GM18867 (cell line): ENCODE measurements at regions not wholly inside any gene's neighbourhood (a gene's known extent, or its start where the extent isn't known, plus 50 kb on each side); places are given as distances from the start of the nearest gene placed in this dataset.

Source experiments
- ATAC-seq: cut with Tn5 transposase; IDR thresholded peaks from one replicate; pipeline ENCODE4 v1.9.1; 2021; ENCODE audit warnings: mild to moderate bottlenecking, moderate library complexity; ENCODE audit not compliant: unreplicated experiment

DNA sequence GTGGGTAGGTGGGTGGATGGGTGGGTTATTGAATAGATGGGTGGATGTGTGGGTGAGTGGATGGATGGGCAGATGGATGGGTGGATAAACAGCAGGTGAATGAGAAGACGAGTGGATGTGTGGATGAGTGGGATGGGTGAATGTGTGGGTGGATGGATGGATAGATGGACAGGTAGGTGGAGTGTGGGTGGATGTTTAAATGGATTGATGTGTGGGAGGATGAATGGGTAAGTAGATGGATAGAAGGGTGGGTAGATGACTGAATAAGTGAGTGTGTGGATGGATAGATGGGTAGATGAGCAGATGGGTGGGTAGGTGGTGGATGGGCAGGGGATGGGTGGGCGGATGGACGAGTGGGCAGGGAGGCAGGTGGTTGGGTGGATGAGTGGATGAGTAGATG is 397.6 kb upstream of the IRX4 start:
- ATAC-seq, result no peak

DNA sequence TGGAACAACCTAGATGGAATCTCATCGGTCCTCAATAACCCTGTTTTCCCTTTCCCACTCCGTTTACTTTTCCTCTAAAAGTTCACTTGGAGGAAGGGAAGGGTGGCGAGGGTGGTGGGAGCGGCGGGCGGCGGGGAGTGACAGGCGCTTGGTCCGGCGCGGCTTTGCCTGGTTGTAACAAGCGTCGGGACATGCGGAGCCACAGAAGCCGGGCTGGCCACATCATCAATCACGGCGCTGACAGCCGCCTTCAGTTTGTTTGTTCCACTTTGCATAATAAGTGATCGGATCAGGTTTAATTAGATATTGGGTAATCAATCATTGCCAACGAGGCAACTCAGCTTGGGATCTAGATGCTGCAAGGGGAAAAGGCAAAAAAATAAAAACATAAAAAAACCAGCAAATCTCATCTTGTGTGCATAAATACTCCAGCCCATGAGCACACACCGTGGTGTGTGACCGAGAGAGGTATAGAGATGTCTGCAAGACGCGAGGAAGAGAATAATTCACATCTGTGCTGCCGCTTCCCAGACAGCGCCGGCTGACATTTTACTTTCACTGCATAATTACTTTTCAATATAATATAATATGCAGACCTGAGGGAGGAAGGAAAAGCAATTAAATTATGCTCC is 396.2 kb upstream of the IRX4 start:
- ATAC-seq, result no peak

DNA sequence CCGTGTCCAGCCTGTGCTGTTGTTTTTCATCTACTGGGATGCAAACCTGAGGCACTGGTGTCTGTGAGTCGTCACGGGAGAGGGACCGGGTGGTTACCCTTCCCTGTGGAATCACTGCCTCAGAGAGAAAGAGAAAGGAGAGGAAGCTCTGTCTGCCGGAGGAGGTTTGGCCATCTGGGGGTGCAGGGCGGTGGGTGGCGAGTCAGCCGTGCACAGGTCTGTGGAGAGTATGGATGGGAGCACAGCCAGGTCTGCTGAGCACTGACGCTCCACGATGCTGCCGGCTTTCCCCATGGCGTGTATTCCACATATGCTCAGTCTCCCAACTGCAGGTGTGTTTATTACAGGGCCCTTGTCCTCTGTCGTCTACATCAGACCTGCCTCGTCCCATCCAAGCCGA is 395.2 kb upstream of the IRX4 start:
- no peak for ATAC-seq

DNA sequence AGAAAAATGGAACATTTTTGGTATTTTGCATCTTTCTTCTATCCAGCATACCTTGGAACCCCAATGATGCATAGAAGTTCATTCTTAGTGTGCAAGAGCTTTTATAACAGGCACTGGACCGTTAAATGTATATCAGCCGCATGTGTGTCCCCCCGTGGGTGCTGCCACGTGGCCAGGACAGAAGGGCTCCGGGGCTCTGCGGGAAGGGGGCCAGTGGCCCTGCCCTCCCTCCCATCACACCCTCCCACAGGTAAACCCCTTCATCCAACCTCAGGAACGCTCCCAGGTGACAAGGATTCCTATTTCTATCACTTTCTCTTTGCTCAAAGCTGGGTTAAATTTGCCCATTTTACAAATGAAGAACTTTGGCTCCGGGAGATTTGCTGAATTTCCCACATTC is 393.4 kb upstream of the IRX4 start:
- ATAC-seq, result no peak

DNA sequence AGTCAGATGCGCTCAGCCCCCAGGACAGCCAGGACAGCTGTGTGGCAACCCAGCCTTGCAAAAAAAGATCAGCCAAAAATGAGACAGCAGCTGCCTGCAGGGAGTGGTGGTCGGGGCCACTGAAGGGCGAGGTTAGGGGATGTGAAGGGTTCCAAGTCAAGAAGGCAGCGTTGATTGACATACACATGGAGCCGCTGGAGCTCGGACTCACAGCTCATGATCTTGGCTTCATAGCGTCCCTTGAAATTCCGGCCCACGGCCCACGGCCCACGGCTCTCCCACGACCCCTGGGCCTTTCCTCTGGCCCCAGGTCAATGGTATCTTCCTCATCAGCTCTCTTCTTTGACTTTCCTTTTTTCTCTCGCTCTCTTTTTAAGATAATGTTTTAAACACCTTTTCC is 390.0 kb upstream of the IRX4 start:
- ATAC-seq, result no peak

DNA sequence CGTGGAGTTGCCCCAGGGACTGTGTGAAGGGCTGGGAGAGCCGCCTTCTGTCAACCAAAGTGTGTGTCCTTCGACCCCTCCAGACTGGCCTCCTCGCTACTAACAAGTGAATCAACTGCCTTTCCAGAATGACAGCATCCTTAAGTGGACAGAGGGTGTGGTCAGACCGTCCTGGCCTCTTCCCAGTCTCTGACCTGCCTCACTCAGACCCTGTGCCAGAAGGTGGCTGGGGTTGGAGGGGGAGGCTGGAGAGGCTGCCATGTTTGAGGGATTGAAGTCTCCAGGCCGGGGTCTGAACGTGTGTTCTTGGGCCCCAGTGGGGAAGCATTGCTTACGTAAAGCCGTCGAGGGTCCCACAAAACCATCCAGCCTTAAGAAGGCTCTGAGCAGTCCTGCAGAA is 389.3 kb upstream of the IRX4 start:
- no peak for ATAC-seq

DNA sequence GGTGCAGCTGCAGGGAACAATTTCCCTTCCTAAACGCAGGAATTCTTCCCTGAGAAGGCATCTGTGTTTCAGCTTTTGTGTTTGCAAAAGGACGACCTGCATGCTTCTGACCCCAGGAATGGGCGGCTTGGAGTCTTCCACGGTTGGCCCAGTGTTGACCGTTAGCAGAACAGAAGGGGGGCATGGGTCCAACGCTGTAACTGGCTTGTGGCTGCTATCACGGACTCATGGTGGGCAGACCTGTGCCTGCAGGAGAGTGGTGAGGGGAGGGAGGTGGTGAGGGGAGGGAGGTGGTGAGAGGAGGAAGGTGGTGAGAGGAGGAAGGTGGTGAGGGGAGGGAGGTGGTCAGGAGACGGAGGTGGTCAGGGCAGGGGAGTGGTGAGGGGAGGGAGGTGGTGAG is 388.6 kb upstream of the IRX4 start:
- no peak for ATAC-seq

DNA sequence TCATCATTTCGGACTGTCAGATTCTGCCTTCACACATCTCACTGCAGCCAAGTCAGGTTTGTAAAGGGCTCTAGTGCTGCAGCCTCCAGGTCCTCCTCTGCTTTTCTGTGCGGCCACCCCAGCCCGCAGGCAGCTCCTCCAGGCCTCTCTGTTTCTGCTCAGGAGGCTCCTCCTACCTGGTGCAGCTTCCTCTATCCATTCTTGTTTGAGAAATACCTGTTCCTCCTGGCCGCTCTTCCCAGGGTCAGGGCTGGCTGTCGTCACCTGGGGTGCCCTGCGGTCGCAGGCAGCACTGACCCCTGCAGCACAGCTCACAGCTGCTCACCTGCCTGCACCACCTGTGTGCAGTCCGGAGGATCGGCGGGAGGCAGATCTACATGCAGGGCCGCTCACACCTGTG is 387.7 kb upstream of the IRX4 start:
- ATAC-seq, result no peak

DNA sequence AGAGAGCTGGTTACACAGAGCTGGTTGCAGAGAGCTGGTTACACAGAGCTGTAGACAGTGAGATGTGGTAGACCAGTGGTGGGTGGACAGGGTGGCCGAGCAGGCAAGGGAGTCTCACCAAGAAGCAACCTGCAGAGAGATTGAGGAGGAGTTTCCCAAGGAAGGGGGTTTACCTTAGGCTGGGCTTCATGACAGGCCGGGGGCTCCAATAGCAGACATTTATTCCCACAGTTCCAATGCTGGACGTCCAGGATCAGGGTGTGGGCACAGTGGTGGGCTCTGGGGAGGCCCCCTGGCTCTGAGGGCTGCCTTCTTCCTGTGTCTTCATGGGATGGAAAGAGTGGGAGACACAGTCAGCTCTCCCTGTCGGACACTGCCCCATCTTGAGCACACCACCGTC is 386.9 kb upstream of the IRX4 start:
- no peak for ATAC-seq

DNA sequence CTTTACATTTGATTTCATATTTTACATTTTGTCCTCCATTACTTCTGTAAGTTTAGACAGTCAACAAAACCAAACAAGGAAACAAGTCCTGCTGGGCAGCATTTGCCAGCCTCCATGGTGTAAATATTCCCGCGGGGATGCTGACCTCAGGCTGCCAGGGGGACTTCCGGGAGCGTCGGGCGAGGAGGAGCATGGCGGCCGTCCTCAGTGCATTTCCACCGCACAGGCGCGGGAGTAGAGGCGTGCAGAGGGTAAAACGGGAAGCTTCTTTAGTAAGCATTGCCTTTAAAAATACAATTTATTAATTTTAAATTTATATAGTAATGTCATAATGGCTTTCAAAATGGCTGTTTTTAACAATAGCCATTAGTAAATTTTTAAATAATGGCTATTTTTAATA is 385.3 kb upstream of the IRX4 start:
- ATAC-seq, result no peak

DNA sequence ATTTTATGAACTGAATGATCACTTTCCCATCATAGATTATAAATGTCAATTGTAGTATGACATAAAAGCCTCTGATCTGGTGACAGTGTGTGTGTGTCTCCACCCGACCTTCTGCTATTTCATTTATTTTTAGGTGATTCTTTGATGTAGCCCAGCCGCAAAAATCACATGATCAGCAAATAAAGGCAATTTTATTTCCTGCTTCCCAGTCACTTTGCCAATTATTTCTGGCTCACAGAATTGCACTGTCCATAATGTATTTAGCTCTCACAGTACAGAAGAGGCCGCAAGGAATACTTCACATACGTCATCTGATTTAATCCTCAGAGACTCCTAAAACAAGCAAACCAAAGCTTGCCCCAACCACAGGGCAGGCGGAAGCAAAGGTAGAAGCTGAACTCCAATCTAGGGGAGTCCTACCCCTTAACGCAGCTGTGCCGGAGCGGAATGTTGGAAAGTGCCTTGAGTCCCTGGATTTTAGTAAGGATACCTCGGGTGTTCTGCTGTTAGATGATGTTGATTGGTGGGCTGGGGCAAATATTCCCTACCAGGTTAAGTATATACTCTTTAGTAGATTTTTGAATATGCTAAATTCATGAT is 384.0 kb upstream of the IRX4 start:
- ATAC-seq, result no peak

DNA sequence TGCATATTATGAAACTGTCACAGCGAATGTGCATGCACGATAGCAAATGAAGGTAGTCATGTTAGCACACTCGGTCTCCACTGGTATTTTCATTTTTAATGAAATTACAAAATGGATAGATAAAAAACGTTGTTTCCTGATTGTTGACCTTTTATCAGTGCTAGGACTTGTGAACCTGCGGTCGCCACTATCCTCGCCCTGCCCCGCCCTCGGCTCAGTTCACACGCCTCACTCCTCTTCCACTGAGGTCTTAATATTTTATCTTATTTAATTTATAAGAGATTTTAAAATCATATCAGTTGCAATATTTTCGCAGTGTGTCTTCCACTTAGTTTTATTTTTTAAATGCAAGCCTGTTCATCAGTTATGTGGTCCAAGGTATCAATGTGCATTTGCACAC is 382.6 kb upstream of the IRX4 start:
- no peak for ATAC-seq

DNA sequence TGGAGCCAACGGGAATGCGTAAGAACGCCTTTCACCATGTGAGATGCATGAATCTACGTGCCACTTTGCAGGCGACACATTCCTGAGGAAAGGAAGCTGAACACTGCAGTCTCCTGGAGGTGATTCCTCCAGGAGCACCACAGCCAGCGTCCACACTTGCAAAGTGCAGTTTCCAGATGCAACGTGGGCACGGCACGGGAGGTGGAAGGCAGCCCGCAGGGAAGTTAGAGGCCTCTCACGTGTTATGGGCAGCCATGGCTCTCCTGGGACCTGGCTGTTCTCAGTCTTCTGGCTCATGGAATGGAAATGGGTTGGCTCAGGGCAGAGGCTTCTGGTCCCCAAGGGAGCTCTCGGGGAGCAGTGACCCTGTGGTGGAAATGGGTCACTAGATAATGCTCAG is 381.0 kb upstream of the IRX4 start:
- no peak for ATAC-seq

DNA sequence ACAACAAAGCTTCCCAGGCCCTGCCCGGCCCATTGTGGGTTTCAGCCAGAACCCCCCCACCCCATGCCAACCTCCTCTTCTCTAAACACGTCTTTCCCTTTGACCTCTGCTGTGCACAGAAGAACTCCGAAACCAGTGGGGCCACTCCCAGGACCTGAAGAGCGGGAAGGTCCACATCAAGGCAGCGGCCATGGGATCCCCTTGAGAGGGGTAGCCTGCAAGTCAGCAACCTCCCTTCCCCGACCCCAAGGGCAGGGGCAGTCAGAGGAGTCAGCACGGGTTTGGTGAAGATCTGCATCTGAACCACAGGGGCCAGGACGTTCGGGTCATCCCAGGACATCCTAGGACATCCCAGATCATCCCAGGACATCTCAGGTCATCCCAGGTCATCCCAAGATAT is 379.9 kb upstream of the IRX4 start:
- no peak for ATAC-seq

DNA sequence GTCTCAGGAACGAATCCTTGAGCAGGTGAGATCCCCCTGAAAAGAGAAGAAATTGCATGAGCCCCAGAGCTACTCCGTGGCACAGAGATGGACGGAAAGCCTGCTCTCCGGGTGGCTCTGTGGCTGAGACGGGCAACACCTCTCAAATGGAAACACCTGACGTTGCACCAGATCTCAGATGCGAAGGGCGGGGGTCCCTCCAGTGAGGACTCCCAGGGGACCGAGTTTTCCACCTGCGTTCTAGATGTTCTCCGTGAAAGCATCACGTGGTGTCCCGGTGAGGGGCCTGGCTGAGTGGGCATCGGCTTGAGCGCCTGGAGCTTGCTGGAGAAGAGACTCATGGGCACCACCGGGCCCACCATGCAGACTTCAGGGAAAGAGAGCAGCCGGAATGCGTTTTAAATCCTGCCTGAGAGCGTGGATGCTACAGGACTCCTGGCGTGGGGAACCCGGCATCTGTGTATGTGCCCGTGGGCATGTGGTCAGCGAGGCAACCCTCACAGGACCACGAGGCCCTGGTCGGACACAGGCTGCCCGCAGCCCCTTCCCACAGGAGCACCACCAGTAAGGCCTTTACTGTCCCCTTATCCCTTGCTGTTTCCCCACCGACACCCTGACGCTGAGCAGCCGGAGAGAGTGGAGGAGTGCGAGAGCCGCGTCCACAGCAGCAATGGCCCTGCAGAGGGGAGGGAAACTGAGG is 378.4 kb upstream of the IRX4 start:
- no peak for ATAC-seq

DNA sequence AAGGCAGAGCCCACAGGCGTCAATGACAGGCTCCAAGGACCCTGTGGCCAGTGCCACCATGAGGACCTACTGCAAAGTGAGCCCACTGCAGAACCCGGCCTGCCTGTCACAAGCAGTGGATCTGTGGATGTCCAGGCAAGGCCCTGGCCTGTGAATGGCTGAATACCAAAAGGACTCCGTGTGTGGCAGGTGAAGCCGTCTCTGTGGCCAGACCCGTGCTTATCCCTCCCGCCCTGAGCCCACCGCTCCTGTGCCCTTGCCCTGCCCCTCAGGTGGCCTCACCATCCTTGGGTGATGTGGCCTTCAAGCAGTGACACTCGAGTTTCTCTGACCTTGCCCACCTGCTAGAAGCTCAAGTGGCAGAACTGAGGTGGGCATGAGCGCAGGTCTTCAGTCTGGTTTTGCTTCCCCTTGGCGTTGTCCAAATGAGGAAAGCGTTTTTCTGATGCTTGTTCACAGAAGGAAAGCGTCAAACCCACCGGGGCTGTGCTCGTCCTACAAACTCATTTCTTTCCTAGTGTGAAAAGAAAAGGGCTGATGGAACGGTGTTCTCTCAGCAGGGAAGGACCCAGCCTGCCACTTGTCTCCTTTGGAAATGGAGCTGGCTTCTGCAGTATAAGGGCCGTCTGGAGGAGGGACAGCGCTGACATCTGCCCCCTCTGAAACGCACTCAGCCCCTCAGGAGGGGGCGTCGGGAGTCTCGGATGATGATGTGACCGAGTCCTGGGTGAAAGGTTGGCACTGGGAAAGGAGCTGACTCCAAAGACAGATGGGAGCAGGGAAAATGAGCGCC is 377.7 kb upstream of the IRX4 start:
- no peak for ATAC-seq

DNA sequence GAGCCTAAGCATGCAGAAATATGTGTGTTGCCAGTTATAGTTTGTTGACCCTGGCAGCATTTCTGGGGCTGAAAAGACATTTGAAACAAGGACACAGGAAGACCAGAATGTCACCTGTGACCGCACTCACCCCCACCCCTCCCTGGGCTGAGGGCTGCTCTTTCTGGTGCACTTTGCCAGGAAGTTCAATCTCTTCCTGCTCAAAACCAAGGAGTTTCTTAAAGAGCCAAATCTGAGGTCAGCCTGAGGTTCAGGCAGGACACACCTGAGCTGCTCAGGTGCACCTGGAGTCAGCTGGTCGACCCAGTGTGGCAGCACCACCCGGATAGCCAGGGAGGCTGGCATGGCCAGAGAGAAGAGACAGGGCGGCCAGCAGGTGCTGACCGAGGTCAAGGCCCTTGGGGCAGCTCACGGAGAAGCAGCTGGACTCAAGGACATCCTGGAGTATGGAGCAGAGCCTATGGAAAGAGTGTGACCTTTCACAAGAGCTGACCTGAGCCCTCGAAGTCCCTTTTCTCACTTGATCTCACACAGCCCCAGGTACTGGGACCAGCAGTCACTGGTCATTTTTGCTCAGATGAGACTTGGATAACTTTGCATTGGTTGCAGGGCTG is 376.9 kb upstream of the IRX4 start:
- ATAC-seq, result no peak

DNA sequence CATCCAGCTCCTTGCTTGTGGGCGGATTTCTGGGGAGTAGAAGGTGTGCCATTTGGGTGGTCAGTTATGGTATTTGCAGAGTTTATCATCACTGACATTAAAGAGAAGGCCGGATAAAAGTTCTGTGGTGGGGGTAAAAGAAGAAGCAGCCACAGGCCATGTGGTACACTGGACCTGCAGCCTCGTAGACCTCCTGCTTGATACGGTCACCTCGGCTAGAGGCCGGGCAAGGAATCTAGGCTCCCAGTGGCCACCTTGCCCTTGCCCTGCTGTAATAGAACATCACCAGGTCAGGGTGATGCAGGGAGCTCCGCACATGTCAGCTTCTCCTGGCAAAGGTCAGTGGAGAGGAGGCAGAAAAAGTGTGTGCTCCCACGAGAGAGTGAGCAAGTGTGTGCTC is 376.1 kb upstream of the IRX4 start:
- no peak for ATAC-seq

DNA sequence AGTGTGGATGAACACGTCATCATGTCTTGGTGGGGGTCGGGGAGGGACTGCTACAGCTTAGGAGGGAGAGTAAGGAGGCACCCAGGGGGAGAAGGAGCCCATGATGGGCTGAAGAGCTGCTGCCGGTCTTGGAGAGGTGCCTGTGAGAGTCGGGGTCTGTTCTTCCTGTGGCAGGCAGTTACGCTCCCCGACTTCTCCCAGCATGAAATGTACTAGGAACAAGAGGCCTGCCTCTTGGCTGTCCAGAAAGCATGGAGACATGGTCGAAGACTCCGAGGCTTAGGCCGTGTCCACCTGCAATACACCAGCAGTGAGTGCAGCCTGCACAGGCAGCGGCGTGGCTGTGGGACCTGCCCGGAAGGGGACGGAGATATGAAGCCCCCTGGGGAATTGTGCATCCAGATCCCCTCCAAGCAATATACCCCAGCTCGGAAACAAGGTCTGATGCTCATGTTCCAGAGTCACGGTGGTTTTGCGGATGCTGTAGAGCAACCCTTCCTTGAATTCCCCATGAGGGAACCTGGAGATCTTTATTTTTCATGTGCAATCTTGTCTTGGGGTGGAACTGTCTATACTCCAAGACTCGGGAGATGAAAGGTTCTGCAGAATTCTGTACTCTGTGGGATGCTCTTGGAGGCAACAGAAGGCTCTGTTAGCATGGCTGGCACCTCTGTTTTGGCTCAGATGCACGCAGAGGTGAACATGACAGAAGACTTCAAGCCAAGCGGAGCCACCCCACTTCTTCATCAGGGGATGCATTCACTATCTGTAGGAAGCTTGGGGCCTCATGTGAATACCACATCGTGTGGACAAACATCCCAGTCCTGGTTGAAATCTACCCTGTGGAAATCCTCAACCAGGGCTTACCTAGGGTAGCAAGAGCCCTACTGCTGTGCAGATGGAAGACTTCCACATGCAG is 374.9 kb upstream of the IRX4 start:
- ATAC-seq, result no peak

DNA sequence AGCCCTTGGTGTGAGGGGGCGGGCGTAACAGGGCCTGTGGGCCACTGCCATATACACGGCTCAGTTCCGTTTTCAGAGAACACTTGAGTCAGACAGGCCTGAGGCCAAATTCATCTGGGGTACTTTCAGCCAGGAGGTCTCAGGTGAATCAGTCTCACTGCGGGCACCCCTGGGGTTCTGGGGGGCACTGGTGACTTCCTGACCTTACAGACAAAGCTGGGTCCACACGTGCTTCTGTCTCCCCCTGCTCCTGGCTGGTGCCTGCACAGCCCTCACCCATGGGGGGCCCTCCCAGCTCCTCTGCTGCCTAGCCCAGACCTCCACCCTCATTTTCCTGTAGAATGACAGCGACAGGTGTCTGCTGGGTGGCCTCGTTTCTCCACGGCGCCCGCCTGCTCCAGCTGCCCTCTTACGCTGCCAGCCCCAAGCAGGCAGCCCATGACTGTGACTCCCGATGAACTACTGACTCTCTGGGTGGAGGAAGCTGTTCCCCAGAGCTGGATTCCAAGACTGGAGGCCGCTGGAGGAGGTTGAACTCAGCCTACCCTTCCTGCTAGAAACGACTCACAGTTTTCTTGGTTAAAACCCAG is 374.1 kb upstream of the IRX4 start:
- no peak for ATAC-seq
